ENCODE measurements at regions not wholly inside any gene's neighbourhood (a gene's known extent, or its start where the extent isn't known, plus 50 kb on each side); places are given as distances from the start of the nearest gene placed in this dataset.
"Not testable (repeated sequence)": the region's sequence is repeated elsewhere in the genome, so short reads cannot be mapped to it uniquely, and the experiment has no call there.

DNA sequence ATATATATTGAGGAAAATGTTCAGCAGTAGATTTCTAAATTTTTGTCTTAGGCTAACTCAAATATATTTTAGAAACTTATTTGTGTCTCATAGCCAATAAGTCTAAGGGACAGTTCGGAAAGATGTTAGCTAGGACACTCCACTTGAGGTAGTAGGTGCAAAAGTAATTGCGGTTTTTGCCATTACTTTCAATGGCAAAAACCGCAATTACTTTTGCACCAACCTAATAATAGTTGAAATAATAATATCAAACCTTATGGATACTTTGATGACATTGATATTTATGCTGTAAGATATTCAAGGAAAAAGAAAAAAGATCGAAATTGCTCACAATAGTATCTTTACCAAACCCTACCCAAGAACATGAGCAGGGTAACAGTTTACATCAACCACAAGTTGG lies 555.5 kb upstream of the ST8SIA4 start:
- DNase-seq, result no peak

DNA sequence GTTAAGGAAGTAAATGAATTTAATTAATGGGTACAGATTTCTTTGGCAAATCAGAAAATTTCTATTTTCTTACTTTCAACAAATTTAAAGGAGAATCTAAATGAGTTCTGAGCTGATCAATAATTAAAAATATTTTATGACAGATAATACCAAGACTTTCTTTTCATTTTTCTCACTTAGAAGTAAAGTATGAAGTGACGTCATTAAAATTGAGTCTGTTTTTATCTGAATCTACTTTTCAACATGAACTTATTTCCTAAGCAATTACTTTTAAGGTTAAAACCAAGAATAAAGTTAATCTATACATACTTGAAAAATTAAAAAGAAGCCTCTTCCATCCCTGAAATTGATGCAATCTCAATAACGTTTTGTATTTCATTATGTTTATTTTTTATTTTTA lies 552.8 kb upstream of the ST8SIA4 start:
- DNase-seq, result no peak

GRCh38 chr5:101455048-101455447 lies 552.0 kb upstream of the ST8SIA4 start:
- DNase-seq, result no peak

DNA sequence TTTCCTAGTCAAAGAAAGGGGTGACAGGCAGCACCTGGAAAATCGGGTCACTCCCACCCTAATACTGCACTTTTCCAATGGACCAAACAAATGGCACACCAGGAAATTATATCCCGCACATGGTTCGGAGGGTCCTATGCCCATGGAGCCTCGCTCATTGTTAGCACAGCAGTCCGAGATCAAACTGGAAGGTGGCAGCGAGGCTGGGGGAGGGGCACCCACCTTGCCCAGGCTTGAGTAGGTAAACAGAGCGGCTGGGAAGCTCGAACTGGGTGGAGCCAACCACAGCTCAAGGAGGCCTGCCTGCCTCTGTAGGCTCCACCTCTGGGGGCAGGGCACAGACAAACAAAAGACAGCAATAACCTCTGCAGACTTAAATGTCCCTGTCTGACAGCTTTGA lies 539.2 kb upstream of the ST8SIA4 start:
- not testable (repeated sequence) for DNase-seq

DNA sequence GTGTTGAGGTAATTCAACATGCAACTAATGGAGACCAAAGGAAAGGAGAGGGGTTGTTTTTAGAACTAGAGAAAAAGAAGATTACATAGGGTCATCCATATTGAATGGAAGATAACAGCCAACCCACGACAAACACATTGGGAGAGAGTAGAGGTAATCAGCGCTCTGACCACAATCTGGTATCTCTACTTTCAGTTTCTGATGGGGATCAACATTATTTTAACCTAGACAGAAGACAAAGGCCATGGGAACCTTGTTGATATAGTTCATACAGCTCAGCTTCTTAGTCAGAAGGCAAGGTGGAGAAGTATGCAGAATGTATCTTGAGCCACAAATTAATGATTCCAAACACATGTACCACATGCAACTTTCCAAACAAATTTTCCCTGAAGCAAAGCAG lies 537.1 kb upstream of the ST8SIA4 start:
- no peak for DNase-seq

GRCh38 chr5:101437351-101437750 lies 534.3 kb upstream of the ST8SIA4 start:
- DNase-seq, result no peak

- no peak for DNase-seq
Observed at GRCh38 chr5:101435768-101436167, 532.7 kb upstream of the ST8SIA4 start.

GRCh38 chr5:101431201-101431600 lies 528.1 kb upstream of the ST8SIA4 start:
- no peak for DNase-seq

- no peak for DNase-seq
Observed at GRCh38 chr5:101430551-101430950, 527.5 kb upstream of the ST8SIA4 start.

GRCh38 chr5:101429241-101429640 lies 526.2 kb upstream of the ST8SIA4 start:
- DNase-seq, result no peak

DNA sequence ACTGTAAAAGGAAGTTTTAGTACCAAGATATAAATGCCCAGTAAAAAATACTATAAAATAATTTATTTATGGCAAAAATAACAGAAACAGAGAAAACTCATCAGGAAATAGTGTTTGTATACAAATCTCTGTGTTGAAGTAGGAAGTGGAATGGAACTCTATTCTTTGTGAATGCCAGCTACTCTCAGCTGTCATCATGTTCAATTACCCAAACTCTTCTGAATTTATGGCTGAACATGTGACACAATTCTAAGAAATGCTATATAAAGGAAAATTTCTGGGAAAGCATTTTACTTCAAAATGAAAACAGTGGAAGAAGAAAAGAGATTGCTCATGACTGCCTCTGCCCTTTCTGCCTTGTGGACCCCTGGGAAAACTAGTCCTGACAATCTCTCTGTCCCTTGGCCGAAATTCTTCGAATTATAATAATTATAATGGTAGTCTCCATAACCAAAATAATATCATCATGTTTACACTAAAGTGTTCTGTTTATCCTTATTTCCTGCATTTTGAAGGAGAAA lies 522.3 kb upstream of the ST8SIA4 start:
- no peak for DNase-seq

GRCh38 chr5:101424530-101425175 lies 521.6 kb upstream of the ST8SIA4 start:
- DNase-seq, result no peak

DNA sequence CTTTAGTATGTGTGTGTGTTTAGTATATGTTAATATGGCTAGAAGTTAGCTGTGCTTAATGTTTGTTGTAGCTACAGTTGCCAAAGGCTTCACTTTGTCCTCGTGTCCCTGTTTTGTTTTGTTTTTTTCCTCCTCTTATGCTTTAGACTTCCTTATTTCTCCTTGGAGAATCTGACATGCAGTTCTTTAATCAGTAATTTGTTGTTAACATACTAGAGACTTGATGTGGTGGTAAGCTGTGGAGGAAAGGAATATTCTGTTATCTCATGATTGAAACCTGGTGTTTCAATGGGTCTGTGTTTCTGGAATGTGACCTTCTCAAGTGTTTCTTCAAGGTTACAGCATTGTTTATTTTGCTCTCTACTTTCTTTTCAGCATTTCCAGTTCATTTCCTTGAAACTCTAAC lies 515.6 kb upstream of the ST8SIA4 start:
- DNase-seq, result no peak

- DNase-seq, result no peak
Observed at GRCh38 chr5:101404531-101404930, 501.4 kb upstream of the ST8SIA4 start.

GRCh38 chr5:101393795-101394450 lies 490.8 kb upstream of the ST8SIA4 start:
- DNase-seq, result no peak

DNA sequence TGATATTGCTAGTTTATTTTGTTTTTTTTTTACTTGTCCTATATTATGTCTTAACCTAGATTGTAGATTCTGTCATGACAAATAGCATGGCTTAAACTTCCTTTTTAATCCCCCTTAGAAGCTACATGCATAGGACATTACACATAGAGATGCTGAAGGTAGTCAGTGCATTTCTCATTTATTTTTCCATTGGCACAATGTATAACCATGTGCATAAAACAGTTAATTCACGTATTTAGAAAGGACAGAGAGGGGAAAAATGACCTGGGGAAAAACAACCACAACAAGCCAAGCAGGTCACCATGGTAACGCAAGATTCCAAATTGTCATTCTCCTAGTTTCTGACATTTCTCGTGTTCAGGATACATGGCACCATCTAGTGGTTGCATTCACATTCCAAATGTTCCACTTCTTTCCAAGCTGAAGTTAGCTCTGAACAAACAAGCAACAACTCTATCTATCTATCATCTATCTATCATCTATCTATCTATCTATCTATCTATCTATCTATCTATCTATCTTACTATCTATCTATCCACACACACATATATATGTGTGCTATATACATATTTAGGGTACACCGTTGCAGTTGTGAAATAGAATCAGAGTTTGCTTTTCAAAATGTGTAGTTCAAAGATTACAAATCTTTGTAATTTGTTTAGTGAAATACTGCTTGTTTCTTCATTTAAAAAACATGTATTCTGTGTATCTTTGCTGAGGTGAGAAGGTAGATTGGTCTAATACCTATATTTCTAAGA lies 487.2 kb upstream of the ST8SIA4 start:
- DNase-seq, result no peak

- DNase-seq, result no peak
Observed at GRCh38 chr5:101385276-101385675, 482.2 kb upstream of the ST8SIA4 start.

DNA sequence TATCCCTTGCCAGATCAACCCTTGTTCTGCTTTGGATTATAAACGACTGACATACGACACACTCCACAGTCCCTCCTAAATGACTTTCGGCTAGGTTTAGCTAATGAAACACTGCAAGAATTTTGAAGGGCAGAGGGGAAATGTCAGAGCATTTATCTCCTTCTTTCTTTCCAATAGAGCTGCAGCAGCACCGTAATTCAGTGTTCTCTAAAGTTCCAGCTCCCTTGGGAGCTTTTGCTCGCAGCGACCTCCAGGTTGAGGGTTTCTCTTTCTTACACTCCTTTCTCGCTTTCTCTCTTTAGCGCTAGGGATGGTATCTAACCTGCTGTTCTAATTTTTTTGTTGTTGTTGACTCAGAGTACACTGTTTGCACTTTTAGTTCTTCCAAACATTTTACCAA lies 467.1 kb upstream of the ST8SIA4 start:
- DNase-seq, result no peak

DNA sequence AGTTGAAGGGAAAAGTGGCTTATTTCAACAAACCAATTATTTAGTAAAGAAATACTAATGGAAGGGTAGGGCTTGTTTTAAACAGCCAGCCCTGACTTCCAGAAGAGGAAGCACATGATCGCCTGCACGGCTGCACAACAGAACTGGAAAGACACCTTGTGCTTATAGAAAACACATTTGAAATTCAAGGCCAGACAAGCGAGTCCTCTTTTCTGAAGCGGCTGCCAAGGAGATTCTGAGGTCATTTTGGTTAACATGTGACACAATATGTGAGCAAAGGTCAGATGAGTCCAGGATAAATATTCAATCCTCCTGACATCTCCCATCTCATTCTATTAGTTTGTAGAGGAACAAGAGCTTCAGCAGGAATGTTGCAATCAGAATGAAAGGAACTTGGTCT lies 461.4 kb upstream of the ST8SIA4 start:
- no peak for DNase-seq

DNA sequence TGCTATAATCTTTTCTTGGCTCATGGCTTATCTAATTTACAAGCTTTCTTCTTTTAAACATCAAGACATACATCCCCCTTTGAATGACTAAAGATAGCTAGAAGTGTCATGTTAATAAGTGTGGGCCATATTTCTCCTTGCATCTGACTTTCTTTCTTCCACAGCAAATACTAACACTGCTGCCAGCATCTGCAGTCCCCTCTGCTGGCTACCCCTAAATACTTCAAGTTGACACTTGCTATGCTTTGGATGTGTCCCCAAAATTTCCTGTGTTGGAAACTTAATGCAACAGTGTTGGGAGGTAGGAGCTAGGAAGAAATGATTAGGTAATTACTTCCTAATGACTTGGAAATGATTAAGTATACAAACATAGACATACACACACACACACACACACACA lies 459.0 kb upstream of the ST8SIA4 start:
- no peak for DNase-seq

DNA sequence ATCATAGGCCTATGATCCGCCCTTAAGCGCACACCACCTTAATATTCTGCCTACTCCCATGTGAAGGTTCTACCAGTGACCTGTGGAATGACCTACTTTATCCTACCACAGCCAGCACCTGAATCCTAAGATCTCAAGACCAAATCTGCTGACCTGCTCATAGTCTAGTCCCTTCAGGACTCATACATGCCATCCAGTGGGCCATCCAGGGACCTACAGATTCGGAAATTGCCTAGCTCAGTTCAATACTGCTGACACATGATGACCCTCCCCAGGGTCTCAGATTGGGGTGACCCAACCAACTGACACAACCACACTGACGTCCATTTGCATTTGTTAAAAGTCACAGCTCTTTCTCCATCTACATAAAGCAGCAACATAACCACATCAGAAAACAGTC lies 443.8 kb upstream of the ST8SIA4 start:
- no peak for DNase-seq

- no peak for DNase-seq
Observed at GRCh38 chr5:101346447-101346846, 443.4 kb upstream of the ST8SIA4 start.

- no peak for DNase-seq
Observed at GRCh38 chr5:101338226-101338625, 435.1 kb upstream of the ST8SIA4 start.

GRCh38 chr5:101327816-101328215 lies 424.7 kb upstream of the ST8SIA4 start:
- no peak for DNase-seq

Data from activated CD4-positive, CD25-positive, alpha-beta regulatory T cell (primary cell).